ENCODE measurements at regions not wholly inside any gene's neighbourhood (a gene's known extent, or its start where the extent isn't known, plus 50 kb on each side); places are given as distances from the start of the nearest gene placed in this dataset.

GRCh38 chr10:21021843-21022594, 124.9 kb upstream of the NEBL start:
- no peak for DNase-seq (ENCODE audit: low read depth)

GRCh38 chr10:21021231-21021630, 124.1 kb upstream of the NEBL start:
- no peak for DNase-seq (ENCODE audit: low read depth)

- DNase-seq (ENCODE audit: low read depth) = no peak
Observed at GRCh38 chr10:21020545-21020944, 123.4 kb upstream of the NEBL start.

GRCh38 chr10:21019436-21019835, 122.3 kb upstream of the NEBL start:
- DNase-seq (ENCODE audit: low read depth) = no peak

DNA sequence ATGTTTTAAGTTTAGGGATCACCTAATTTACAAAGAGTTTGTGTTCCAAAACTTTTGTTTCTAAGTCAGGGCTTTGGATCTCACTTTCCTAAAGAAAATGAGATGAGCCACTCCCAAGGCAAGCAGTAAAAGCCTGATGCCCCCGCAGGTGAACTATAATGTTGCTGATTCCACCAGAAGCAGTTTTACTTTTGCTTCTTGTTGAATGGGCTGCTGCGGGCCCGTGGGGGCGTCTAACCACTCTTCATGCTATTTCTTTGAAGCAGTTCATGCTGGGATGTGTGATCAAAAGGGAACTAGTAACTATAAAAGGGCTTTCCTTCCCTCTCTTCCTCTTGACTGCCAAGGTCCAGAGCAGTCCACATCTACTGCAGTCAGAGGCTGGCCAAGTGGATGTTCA, 118.7 kb upstream of the NEBL start:
- DNase-seq (ENCODE audit: low read depth) = no peak

DNA sequence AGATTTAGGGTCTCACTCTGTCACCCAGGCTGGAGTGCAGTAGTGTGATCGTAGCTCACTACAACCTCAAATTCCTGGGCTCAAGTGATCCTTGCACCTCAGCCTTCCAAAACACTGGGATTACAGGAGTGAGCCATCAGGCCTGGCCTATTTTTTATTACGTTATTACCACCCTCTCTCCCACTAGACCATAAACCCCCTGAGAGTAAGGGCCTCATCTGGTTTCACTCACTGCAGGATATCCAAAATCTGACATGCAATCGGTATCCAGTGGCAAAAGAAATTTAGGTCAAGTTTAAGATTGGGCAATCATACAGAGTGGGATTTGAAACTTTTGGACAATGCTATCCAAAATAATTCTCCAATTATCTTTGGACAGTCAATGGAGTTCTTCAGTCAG, 117.0 kb upstream of the NEBL start:
- no peak for DNase-seq (ENCODE audit: low read depth)

- no peak for DNase-seq (ENCODE audit: low read depth)
Observed at GRCh38 chr10:21011433-21012018, 114.4 kb upstream of the NEBL start.

DNA sequence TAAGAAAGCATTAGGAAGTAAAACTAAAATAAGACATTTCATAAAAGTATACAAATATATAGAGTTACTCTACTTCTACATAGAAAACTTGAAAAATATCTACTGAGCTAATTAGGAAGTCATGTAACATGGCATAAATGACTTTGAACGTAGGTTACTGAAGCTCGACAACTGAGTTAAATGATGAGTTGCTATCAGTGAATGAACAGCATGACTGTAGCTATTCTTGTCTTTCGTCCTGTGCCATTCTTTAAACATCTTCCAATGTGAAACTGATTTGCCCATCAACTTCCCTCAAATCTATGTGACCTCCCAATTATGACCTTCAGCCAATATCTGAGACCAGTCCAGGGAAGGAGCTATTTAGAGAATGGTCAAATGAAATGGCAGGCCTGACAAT, 113.5 kb upstream of the NEBL start:
- no peak for DNase-seq (ENCODE audit: low read depth)

DNA sequence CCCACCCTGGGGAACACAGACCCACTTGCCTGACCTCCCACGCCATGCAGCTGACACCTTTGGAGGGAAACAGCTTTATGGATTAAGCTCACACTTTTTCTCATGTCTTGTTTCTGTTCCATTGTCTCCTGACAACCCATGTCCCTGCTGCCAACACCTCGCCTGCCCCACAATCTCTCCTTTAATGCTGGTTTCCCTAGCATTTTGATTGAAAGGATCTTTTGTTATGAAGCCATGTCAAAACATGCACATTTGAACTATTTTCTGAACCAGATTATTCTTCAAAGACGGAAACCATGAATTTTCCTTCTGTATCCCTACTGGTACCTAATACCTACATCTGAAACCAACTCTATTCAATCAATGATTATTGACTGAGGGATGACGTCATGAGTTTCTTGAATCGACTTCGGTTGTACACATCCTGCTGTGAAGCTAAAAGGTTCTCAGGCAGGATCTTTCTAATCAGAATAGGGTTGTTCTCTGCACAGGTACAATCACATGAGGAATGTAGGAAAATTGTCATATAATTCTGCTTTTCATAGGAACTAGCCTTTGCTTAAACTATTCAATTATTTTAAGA, 106.2 kb upstream of the NEBL start:
- no peak for DNase-seq (ENCODE audit: low read depth)

DNA sequence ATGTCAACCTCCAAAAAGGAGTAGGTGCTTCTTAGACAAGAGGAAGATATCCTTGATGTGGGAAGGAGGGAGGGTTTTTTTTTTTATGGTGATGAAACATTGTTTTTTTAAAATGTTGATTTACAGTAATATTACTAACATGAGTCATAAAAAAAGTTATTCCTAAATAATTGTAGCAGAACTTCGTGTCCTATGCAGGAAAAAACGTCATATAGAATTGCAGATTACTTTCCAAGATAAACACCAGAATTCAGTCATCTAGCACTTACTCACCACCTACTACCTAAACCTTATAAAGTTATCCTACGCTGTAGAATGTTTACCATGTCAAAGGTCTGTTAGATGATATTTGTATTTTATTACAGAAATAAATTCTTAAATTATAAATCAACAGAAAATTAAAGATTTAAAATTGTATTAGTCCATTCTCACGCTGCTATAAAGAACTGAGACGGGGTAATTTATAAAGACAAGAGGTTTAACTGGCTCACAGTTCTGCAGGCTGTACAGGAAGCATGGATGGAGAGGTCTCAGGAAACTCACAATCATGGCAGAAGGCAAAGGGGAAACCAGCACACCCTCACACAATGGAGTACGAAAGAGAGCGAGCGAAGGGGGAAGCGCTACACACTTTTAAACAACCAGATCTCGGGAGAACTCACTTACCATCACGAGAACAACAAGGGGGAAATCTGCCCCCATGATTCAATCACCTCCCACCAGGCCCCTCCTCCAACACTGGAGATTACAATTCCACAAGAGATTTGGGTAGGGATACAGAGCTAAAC, 105.2 kb upstream of the NEBL start:
- DNase-seq (ENCODE audit: low read depth) = peak; percentile 83

- no peak for DNase-seq (ENCODE audit: low read depth)
Observed at GRCh38 chr10:20999699-21000098, 102.6 kb upstream of the NEBL start.

- no peak for DNase-seq (ENCODE audit: low read depth)
Observed at GRCh38 chr10:20998036-20998435, 100.9 kb upstream of the NEBL start.

- no peak for DNase-seq (ENCODE audit: low read depth)
Observed at GRCh38 chr10:20995123-20995987, 98.2 kb upstream of the NEBL start.

- peak; percentile 27 for DNase-seq (ENCODE audit: low read depth)
Observed at GRCh38 chr10:20993830-20994527, 96.9 kb upstream of the NEBL start.

GRCh38 chr10:20993389-20993788, 96.3 kb upstream of the NEBL start:
- peak; percentile 64 for DNase-seq (ENCODE audit: low read depth)

DNA sequence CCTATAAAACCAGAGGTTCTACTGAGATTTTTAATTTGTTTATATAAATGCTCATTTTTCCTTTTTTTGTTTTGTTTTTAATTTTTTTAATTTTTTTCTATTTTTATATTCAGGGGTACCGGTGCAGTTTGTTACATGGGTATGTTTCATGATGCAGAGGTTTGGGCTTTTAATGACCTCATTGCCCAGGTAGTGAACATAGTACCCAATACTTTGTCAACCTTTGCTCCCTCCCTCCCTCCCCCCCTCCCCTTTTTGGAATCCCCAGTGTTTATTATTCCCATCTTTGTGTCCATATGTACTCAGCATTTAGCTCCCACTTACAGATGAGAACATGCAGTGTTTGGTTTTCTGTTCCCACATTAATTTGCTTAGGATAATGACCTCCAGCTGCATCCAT, 94.4 kb upstream of the NEBL start:
- DNase-seq (ENCODE audit: low read depth) = no peak

DNA sequence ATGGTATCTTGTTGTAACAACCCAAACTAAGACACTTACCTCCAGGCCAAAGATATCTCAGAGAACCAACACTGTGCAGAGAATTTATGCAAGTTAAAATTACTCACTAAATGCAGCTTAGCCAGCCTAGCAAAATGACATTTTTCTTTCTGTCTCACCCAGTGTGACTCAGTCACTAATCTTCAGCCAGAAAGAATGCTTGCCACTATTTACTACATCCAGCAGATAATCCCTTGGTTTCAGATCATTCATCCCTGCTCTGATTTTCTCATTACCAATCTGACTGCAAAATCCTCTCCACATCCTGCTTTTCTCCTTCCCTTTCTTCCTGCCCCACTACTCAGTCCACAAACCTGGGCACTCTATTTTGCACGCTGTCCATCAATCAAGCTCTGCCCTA, 93.5 kb upstream of the NEBL start:
- DNase-seq (ENCODE audit: low read depth) = peak; percentile 48

DNA sequence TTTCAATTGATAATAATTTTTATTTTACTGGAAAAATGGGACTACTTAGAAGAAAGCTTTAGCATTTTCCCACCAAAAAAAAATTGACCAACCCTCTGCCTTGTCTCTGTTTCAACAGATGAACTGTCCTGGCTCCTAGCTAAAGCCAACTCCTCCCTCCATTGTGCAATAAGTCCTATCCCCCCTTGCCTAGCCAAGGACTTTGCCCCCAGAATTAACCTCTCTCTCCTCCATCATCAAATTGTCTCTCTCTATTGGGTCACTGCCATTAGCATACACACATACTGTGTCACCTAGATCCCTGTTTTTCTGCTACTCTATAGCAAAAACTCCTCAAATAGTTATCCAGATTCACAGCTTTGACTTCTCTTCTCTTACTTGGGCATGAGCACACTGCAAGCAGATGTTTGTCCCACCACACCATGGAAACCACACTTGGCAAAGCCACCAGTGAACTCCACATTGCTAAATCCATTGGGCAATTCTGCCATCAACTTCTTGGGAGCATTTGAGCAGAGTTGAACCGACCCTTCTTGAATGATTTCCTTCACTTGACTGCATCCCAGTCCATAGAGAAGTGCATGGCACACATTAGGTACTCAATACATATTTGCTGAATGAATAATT, 91.4 kb upstream of the NEBL start:
- no peak for DNase-seq (ENCODE audit: low read depth)

DNA sequence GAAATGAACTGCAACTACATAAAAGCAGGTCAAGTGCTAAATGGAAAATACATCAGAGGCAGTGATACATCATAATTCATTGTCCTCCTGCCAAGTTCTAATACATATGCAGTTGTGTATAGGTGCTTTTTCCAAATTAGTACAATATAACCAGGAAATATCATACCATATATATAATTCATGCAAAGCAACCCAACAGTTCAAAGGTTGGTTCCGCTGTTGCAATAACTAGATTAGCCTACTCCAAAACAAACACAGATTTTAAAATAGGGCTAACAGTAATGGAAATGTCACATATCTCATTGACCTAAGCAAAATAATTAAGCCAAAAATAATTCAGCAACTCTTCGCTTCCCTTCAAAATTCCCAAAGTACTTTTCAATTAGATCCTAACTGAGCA, 88.9 kb upstream of the NEBL start:
- no peak for DNase-seq (ENCODE audit: low read depth)

- no peak for DNase-seq (ENCODE audit: low read depth)
Observed at GRCh38 chr10:20984662-20985061, 87.6 kb upstream of the NEBL start.

- DNase-seq (ENCODE audit: low read depth) = no peak
Observed at GRCh38 chr10:20981419-20981953, 84.4 kb upstream of the NEBL start.

Measured in non-pigmented ciliary epithelial cell (primary cell).